ENCODE measurements at regions not wholly inside any gene's neighbourhood (a gene's known extent, or its start where the extent isn't known, plus 50 kb on each side); places are given as distances from the start of the nearest gene placed in this dataset.

DNA sequence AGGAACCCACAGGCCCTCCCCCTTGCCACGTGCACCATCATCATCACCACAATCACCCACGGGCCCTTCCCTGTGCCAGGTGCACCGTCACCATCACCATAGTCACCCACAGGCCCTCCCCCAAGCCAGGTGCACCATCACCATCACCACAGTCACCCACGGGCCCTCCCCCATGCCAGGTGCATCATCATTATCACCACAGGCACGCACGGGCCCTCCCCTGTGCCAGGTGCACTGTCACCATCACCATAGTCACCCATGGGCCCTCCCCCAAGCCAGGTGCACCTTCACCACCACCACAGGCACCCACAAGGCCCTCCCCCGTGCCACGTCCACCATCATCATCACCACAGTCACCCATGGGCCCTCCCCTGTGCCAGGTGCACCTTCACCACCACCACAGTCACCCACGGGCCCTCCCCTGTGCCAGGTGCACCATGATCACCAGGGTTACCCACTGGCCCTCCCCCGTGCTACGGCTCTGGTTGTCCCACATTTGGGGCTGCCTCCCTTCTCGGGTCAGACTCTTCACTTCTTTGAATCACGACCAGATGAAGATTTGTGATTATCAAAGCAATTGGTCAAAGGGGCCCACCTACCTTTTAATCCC is 69.1 kb upstream of the OLFM1 start:
- Histone ChIP-seq H3K4me1 (no peaks in the 10 kb centered on the region), H3K9me3 (no peaks in the 10 kb centered on the region), H3K36me3 (no peaks in the 10 kb centered on the region), H3K27ac (no peak overlapping the region), H3K27me3 (peaks cover 0 to 9% (median 0%) of the 10 kb centered on the region in 3 donors), H3K4me3 (no peak overlapping the region)
- 61 to 73% methylated on average over 13 of the region's 13 CpGs for WGBS, 2 donors
- intact Hi-C loops (cut with DNase I) = no loop called here
- TF ChIP-seq, protein P1, sequence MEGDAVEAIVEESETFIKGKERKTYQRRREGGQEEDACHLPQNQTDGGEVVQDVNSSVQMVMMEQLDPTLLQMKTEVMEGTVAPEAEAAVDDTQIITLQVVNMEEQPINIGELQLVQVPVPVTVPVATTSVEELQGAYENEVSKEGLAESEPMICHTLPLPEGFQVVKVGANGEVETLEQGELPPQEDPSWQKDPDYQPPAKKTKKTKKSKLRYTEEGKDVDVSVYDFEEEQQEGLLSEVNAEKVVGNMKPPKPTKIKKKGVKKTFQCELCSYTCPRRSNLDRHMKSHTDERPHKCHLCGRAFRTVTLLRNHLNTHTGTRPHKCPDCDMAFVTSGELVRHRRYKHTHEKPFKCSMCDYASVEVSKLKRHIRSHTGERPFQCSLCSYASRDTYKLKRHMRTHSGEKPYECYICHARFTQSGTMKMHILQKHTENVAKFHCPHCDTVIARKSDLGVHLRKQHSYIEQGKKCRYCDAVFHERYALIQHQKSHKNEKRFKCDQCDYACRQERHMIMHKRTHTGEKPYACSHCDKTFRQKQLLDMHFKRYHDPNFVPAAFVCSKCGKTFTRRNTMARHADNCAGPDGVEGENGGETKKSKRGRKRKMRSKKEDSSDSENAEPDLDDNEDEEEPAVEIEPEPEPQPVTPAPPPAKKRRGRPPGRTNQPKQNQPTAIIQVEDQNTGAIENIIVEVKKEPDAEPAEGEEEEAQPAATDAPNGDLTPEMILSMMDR (IDR thresholded peaks at IDR 0.05) = no peak
- no peak for DNase-seq

GRCh38 chr9:135019224-135019623 is 68.2 kb upstream of the OLFM1 start:
- intact Hi-C loops (cut with DNase I) = no loop called here
- no peak overlapping the region for H3K4me3 ChIP-seq
- no peak overlapping the region for H3K27ac ChIP-seq
- no peak for TF ChIP-seq EP300 (IDR thresholded peaks at IDR 0.05)
- TF ChIP-seq POLR2AphosphoS5 (IDR thresholded peaks at IDR 0.05) = no peak
- TF ChIP-seq, protein P1 (IDR thresholded peaks at IDR 0.05) = no peak
- no peak for TF ChIP-seq POLR2A (IDR thresholded peaks at IDR 0.05)
- no peaks in the 10 kb centered on the region for H3K4me1 ChIP-seq
- H3K27me3 ChIP-seq = peaks cover 0 to 3% (median 0%) of the 10 kb centered on the region in 3 donors
- WGBS, 2 donors = 65 to 87% methylated on average over 5 of the region's 5 CpGs
- no peaks in the 10 kb centered on the region for H3K36me3 ChIP-seq
- DNase-seq = no peak
- no peaks in the 10 kb centered on the region for H3K9me3 ChIP-seq

DNA sequence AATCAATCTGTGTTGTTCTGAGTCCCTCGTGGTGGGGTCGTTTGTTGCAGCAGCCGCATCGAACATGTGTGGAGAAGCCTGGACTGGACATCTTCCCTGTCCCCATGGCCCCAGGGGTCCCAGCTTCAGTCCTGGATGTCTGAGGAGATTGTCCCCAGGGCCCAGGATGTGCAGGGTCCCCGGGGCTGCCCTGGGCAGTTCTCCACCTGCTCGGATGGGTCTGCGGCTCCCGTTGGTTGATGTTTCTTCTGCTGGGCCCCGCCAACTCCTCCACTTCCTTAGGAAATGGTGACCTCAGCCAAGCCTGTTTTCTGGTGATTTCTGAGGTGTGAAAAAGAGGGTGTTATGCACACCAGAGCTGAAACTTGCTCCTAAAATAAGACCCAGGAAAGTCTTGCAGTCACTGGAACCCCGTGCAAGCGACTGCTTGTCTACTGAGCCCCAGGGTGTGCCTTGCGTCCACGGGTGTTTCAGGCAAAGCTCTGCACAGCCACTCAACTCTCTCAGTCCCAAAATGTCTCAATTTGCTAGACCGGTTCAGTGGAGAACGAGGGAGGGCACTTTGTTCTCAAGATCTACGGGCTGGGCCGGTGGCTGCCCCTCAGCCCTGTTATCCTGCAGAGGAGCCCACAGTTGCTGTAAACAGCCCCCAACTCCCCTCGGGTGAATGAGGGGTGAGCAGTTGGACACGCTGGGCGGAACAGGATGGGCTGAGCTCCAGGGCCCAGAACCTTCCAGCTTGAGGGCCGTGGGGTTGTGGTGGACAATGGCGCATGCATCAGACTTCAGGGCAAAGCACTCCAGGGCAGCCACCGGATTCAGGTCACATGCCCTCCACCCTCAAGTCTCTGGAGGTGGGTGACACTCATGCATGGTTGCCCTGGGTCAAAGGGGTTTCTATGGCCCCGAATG is 66.7 kb upstream of the OLFM1 start:
- no peaks in the 10 kb centered on the region for H3K36me3 ChIP-seq
- WGBS, 2 donors = 73 to 76% methylated on average over 24 of the region's 24 CpGs
- no peak overlapping the region for H3K27ac ChIP-seq
- H3K4me3 ChIP-seq = no peak overlapping the region
- H3K4me1 ChIP-seq = no peaks in the 10 kb centered on the region
- intact Hi-C loops (cut with DNase I) = no loop called here
- no peaks in the 10 kb centered on the region for H3K27me3 ChIP-seq
- TF ChIP-seq POLR2A (IDR thresholded peaks at IDR 0.05) (no peak), POLR2AphosphoS5 (IDR thresholded peaks at IDR 0.05) (no peak), EP300 (IDR thresholded peaks at IDR 0.05) (no peak)
- TF ChIP-seq, protein P1 (IDR thresholded peaks at IDR 0.05) = no peak
- H3K9me3 ChIP-seq = no peaks in the 10 kb centered on the region
- no peak for DNase-seq

DNA sequence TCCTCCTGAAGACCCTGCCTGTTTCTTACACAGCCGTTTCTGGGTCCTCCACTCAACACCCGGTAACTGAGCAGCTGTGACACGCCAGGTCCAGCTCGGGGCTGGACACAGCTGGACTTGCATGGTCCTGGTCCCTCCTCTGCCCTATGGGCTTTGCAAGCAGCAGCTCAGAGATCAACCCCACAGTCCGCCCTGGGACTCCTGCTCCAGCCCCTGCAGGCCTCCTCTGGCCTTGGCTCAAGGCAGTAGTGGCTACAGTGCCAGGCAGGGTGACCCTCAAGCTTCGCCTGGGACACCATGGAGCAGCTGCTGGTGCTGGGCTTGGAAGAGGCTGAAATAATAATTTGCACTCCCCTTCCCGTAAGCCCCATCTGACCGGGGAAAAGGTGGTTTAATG is 66.1 kb upstream of the OLFM1 start:
- no peaks in the 10 kb centered on the region for H3K36me3 ChIP-seq
- no peak for TF ChIP-seq POLR2AphosphoS5 (IDR thresholded peaks at IDR 0.05)
- TF ChIP-seq, protein P1 (IDR thresholded peaks at IDR 0.05) = no peak
- TF ChIP-seq POLR2A (IDR thresholded peaks at IDR 0.05) = no peak
- TF ChIP-seq EP300 (IDR thresholded peaks at IDR 0.05) = no peak
- H3K9me3 ChIP-seq = no peaks in the 10 kb centered on the region
- H3K27ac ChIP-seq = no peak overlapping the region
- H3K4me3 ChIP-seq = no peak overlapping the region
- H3K27me3 ChIP-seq = no peaks in the 10 kb centered on the region
- 62 to 81% methylated on average over 8 of the region's 8 CpGs for WGBS, 2 donors
- no peak for DNase-seq
- intact Hi-C loops (cut with DNase I) = no loop called here
- H3K4me1 ChIP-seq = no peaks in the 10 kb centered on the region
